HG03039 (cell line): ENCODE measurements at regions not wholly inside any gene's neighbourhood (a gene's known extent, or its start where the extent isn't known, plus 50 kb on each side); places are given as distances from the start of the nearest gene placed in this dataset.
"Not testable (repeated sequence)": the region's sequence is repeated elsewhere in the genome, so short reads cannot be mapped to it uniquely, and the experiment has no call there.

Source experiments
- ATAC-seq: cut with Tn5 transposase; IDR thresholded peaks from one replicate; pipeline ENCODE4 v1.9.1; 2021; ENCODE audit warnings: mild to moderate bottlenecking, moderate library complexity; ENCODE audit not compliant: unreplicated experiment

DNA sequence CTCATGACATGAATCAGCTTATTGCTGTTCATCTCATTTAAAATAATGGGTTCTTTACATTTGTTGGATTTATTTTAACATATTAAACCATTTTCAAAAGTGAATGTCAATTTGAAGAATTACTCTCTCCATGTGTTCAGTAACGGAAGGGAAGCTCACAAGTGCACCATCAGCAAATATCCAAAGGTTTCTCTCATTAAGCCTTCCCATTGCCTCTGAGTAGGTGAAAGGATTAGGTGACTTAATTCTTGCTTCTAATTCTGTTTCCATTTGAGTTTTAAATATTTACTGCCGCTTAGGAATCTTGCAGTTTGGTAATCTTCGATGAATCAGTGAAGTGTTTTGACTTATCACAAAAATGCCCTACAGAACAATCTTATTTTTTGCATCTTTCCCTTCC is 145.1 kb upstream of the NYAP2 start:
- no peak for ATAC-seq

DNA sequence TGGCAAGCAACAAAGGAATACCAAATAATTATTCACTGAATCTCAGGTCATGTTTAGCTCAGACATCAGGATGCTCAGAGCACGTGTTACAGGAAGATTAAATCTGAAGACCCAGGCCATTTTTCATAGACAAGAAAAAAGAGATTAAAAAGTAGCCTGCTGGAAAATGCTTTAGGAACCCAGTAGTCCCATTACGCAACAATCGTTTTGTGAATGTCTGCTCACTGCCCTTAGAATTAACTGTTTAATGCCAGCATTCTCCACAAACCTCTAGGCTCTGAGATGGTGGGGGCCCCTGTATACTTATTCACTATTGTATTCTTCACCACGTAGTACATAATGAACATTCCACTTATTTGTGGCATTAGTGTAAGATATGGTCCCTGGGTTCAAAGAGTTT is 154.6 kb upstream of the NYAP2 start:
- ATAC-seq: no peak

DNA sequence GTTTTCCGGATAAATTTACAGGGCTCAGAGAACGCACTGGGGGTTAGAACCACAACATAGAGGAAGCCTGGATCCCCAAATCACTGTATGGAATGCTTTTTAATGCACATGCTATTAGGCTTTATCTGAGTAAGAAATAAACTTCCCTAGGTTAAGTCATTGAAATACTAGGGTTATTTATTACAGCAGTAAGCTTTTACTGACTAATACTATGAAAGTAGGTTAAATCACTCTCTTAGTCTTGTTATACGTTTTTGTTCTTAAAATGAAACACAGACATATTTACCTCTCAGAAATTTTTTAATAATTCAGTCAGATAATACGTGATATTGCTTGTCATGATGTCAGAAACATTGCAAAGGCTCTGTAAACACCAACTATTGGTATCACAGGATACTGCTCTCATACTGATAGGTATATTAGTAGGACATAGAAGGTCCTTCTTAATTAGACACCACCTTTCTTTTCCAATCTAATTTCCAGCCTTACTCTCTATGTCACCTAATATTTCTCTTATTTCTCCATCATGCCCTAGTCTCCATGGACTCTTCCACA is 162.7 kb upstream of the NYAP2 start:
- no peak for ATAC-seq

DNA sequence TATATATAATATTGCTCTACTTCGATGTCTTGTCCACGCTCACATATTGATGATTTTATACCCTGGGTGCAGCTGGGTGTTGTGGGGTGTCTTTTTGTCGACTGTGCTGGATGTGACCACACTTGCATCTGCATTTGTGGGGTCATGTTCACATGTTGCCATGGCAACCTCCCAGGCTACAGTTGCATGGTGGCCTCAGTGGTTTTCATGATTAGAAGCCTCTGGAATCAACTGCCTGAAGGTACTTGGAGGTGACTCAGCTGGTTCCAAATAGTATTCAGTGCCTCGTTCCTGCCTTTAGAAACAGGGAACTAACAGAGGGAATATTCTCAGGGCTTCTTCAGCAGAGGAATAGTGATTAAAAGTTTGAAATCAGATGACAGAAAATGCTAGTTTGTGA is 166.3 kb upstream of the NYAP2 start:
- no peak for ATAC-seq

- ATAC-seq: no peak
Observed at GRCh38 chr2:225231900-225232299, 167.6 kb upstream of the NYAP2 start.

GRCh38 chr2:225229346-225229745 is 170.2 kb upstream of the NYAP2 start:
- ATAC-seq: not testable (repeated sequence)

DNA sequence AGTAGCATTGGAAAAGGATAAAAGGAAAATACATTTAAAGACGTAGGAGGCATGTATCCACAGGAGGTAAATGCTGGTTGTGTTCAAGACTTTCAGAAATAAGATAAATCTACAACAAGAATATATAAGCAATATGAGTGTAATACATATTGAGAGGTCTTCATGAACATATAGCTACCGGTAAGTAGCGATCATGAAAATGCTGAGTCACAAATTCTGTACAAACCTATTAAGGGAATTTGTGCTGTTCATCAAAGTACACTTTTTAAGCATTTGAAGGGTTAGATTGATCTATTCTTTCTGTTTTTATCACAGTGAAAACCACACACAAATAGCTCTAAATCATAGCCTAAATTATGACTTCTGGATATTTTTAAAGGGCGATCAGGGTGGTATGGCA is 173.1 kb upstream of the NYAP2 start:
- no peak for ATAC-seq

DNA sequence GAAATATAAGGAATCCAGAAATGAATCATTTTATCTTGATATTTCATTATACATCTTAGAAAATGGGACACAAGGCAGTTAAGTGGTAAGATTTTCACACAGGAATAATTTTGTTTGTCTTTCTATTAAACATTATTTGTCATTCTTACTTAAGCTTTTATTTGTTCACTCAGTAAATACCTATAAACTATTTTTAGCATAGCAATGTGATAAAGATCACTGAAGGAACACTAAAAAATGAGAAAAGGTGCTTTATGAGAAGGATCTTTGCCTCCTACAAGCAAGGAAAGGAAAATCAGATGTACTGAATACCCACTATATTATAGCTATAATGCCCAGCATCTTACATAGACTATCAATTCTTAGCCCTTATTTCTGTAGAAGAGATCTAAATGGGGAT is 176.2 kb upstream of the NYAP2 start:
- ATAC-seq: no peak

DNA sequence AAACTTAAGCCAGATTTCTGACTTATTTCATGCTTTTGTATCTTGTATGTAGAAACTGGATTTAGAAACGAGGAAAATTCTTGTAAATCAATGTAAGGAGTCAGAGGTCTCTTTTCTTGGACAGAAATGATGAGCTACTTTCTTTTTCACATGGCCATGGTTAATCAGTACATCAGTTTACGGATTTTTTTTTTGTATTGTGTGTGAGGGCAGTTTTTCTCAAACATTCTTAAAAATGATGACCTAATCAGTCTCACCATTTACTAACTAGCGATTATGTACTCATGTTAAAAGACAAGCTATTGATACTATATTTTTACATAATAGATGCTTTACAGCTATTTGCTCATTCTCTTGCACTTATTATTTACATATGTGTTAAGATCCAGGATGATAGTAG is 165.2 kb upstream of the DOCK10 start:
- ATAC-seq: no peak

DNA sequence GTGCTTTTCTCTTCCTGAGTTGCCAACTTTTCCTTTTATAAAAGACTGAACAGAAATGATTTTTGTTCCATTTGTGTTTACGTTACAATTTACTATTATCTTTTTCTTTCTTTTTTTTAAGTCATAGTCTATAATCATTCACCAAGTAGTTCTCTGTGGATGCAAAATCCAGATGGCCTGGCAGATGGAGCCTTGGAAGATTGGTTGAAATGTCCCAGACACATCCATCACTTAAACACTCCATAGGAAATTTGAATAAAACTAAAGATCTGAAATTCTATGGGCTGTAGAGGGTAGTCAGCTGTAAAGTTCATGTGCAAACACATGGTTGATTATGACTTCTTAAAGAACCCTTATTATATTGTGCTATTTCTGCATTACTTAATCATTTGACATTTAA is 164.8 kb upstream of the DOCK10 start:
- ATAC-seq: no peak

GRCh38 chr2:225196579-225196978 is 154.3 kb upstream of the DOCK10 start:
- no peak for ATAC-seq

DNA sequence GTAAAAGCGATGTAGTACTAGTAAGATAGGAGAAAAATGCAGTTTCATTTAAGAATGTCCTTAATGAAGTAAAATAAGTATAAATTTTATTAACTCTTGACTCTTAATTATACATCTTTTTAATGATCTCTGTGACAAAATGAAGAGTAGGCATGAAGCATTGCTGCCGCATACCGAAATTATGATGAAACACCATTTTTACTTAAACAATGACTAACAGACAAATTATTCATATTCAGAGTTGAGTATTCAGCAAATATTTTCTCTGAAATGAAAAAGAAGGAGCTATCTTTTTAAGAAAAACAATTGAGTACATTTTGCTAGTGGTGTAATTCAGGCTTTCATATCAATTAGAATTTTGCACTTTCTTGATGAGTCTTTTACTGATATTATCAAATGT is 150.6 kb upstream of the DOCK10 start:
- no peak for ATAC-seq

- ATAC-seq: no peak
Observed at GRCh38 chr2:225190987-225191386, 148.7 kb upstream of the DOCK10 start.

GRCh38 chr2:225184948-225185347 is 142.7 kb upstream of the DOCK10 start:
- ATAC-seq: no peak

DNA sequence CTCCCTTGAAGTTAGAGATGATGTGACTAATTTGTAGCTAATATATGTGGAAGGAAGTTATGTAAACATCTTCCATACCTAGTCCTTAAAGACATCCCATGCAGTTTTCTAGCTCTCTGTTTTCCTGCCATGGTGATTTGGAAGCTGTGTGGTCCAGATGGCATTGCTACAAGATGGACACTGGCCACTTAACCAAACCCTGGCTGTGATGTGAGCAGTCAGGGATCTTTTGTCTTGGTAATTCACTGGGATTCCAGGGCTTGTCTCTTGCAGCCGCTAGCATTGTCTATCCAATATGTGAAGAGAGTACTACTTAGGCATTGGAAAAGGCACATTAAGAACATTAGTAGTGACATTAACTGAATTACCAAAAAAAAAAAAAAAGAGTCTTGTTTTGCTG is 139.9 kb upstream of the DOCK10 start:
- ATAC-seq: no peak

- no peak for ATAC-seq
Observed at GRCh38 chr2:225177098-225177497, 134.8 kb upstream of the DOCK10 start.

DNA sequence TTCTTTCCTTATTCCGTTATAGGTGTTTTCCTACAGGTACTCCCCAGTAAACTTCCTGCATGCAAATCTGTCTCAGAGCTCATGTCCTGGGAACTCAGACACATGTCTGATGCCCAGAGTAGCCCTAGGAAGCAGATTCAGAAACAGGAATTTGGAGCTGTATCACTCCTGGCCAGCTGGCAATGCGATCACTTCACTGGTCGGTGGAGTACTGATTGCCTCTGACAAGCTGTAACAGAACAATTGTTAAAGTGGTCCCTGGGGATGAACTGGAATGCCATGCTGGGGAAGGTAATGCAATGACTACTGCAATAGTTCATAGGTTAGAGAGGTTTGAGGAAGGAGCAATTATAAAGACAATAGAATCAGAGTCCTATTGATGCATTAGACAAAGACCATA is 131.6 kb upstream of the DOCK10 start:
- no peak for ATAC-seq

GRCh38 chr2:225171350-225171749 is 129.1 kb upstream of the DOCK10 start:
- ATAC-seq: no peak

- ATAC-seq: no peak
Observed at GRCh38 chr2:225170162-225170561, 127.9 kb upstream of the DOCK10 start.

DNA sequence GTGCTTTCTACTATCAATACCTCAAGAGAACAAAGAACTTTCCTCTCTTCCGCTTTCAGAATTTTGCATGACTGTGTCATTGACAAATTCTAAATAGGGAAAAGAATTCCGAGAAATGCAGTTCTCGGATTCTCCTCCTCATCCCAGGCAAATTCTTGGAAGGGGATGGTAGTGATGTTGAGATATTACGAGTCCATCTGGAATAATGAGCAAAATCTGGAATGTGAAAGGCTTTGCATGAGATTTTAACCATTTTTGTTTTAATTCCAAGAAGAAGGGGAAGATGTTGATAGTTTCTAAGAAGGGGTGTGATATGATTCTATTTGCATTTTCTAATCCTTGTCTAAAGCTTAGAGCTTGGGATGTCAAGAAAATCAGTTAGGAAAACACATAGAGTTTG is 127.1 kb upstream of the DOCK10 start:
- ATAC-seq: no peak

DNA sequence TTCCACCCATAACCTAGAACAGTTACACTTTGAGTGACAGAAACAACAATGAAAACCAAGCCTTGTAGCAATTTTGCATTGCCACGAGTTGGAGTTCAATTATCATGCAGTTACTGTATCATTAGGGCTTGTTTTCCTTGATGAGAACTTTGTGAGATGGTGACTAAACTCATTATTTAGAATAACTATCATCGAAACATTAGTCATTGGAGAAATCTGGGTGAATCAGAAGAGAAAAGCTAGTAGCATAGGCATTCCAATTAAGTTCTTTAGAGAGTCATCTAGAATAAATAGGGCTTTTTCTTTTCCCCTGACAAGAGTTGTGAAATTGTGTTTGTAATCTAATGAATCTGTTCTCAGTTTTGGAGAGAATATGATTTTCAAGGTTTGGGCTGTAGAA is 122.8 kb upstream of the DOCK10 start:
- no peak for ATAC-seq

DNA sequence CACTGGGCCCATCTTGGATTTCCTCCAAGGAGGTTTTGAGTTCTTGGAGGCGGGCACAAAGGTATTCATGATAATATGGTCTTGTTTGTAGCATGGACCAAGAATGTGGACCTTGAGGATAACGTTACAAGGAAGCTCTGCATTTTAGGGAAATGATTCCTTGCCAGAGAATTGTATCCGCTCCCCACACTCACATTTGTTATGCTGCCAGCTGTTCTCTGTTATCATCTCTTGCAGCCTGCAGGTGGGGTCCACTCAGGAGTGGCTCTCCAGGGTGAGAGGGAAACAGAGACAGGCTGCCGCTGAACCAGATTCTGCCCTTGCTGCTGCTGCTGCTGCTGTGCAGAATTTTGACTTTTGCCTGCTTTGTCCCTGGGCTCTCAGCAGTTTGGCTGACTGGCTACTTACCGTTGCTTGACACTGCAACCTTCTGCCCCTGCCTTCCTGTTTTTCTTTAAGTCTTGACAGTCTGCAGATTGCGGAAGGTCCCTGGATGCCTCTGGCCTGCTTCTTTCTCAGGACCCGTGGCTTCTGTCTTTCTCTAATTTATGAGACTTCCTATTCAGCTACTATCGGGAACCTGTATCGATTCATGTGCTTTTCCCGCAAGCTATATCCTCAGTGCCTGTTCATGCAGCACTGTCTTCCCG is 122.3 kb upstream of the DOCK10 start:
- ATAC-seq: no peak

GRCh38 chr2:225158360-225158759 is 116.1 kb upstream of the DOCK10 start:
- ATAC-seq: no peak
